ENCODE measurements at regions not wholly inside any gene's neighbourhood (a gene's known extent, or its start where the extent isn't known, plus 50 kb on each side); places are given as distances from the start of the nearest gene placed in this dataset.

GRCh38 chr5:173790836-173791546 is 97.2 kb upstream of the CPEB4 start:
- H3K36me3 ChIP-seq: no peaks in the 10 kb centered on the region
- no peak overlapping the region for H3K27ac ChIP-seq
- H3K27me3 ChIP-seq: no peaks in the 10 kb centered on the region
- no peak overlapping the region for H3K4me3 ChIP-seq
- no peak for TF ChIP-seq POLR2A (IDR thresholded peaks at IDR 0.05)
- no peak for TF ChIP-seq POLR2AphosphoS5 (IDR thresholded peaks at IDR 0.05)
- TF ChIP-seq EP300 (IDR thresholded peaks at IDR 0.05): no peak
- TF ChIP-seq, protein P1, sequence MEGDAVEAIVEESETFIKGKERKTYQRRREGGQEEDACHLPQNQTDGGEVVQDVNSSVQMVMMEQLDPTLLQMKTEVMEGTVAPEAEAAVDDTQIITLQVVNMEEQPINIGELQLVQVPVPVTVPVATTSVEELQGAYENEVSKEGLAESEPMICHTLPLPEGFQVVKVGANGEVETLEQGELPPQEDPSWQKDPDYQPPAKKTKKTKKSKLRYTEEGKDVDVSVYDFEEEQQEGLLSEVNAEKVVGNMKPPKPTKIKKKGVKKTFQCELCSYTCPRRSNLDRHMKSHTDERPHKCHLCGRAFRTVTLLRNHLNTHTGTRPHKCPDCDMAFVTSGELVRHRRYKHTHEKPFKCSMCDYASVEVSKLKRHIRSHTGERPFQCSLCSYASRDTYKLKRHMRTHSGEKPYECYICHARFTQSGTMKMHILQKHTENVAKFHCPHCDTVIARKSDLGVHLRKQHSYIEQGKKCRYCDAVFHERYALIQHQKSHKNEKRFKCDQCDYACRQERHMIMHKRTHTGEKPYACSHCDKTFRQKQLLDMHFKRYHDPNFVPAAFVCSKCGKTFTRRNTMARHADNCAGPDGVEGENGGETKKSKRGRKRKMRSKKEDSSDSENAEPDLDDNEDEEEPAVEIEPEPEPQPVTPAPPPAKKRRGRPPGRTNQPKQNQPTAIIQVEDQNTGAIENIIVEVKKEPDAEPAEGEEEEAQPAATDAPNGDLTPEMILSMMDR (IDR thresholded peaks at IDR 0.05): no peak
- no peak for DNase-seq
- WGBS, 2 donors: 85 to 86% methylated on average over 13 of the region's 13 CpGs
- peaks cover 0 to 19% (median 10%) of the 10 kb centered on the region in 4 donors for H3K4me1 ChIP-seq
- no peaks in the 10 kb centered on the region for H3K9me3 ChIP-seq
- ATAC-seq (ENCODE audit: low FRiP score in 2 of 2): no peak

GRCh38 chr5:173791878-173792277 is 96.3 kb upstream of the CPEB4 start:
- no peak for DNase-seq
- Histone ChIP-seq H3K27ac (no peak overlapping the region), H3K27me3 (no peaks in the 10 kb centered on the region), H3K36me3 (no peaks in the 10 kb centered on the region), H3K4me1 (peaks cover 0 to 19% (median 10%) of the 10 kb centered on the region in 4 donors), H3K4me3 (no peak overlapping the region), H3K9me3 (no peaks in the 10 kb centered on the region)
- WGBS, 2 donors: 97 to 98% methylated on average over 3 of the region's 3 CpGs
- no peak for TF ChIP-seq POLR2A (IDR thresholded peaks at IDR 0.05)
- TF ChIP-seq, protein P1 (IDR thresholded peaks at IDR 0.05): no peak
- ATAC-seq (ENCODE audit: low FRiP score in 2 of 2): no peak

DNA sequence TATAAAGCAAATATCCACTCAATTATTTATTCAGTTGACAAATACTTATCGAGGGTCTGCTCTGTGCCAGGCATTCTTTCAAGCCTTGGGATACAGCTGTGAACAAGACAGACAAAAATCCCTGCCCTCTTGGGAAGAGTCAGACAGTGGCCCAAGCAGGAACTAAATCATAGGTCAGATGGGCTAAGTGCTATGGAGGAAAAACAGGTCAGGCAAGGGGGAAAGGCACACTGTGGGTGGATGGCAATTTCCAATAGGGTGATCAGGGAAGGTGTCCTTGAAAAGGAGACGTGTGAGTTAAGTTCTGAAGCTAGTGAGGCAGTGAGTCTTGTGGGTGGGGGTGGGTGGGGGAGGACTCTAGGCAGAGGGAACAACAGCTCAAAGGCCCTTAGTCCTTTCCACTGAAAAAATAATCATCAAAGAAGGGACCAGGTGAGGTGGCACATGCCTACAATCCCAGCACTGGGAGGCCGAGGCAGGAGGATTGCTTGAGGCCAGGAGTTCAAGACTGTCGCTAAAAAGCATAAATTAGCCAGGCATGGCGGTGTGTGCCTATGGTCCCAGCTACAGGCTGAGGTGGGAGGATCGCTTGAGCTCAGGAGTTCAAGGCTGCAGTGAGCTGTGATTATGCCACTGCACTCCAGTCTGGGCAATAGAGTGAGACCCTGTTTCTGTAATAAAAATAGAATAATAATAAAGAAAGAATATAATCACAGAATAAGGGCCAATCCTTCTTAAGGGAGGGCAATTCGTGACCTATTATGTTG is 95.2 kb upstream of the CPEB4 start:
- Histone ChIP-seq H3K27me3 (no peaks in the 10 kb centered on the region), H3K4me3 (no peak overlapping the region), H3K27ac (no peak overlapping the region), H3K36me3 (no peaks in the 10 kb centered on the region), H3K4me1 (peaks cover 0 to 19% (median 10%) of the 10 kb centered on the region in 4 donors), H3K9me3 (no peaks in the 10 kb centered on the region)
- TF ChIP-seq POLR2AphosphoS5 (IDR thresholded peaks at IDR 0.05) (no peak), POLR2A (IDR thresholded peaks at IDR 0.05) (no peak), EP300 (IDR thresholded peaks at IDR 0.05) (no peak)
- TF ChIP-seq, protein P1 (IDR thresholded peaks at IDR 0.05): no peak
- DNase-seq (no peak), ATAC-seq (ENCODE audit: low FRiP score in 2 of 2) (no peak)
- 85% methylated on average over 7 of the region's 7 CpGs for WGBS, 2 donors

GRCh38 chr5:173793648-173794548 is 94.3 kb upstream of the CPEB4 start:
- DNase-seq (peak in 1 of 2 donors; percentile 53), ATAC-seq (ENCODE audit: low FRiP score in 2 of 2) (peak in 1 of 2 donors; percentile 39)
- no peak overlapping the region for H3K27ac ChIP-seq
- 67 to 72% methylated on average over 14 to 16 of the region's 16 CpGs for WGBS, 2 donors
- H3K36me3 ChIP-seq: no peaks in the 10 kb centered on the region
- peaks cover 0 to 19% (median 10%) of the 10 kb centered on the region in 4 donors for H3K4me1 ChIP-seq
- H3K4me3 ChIP-seq: no peak overlapping the region
- TF ChIP-seq POLR2AphosphoS5 (IDR thresholded peaks at IDR 0.05): no peak
- TF ChIP-seq, protein P1 (IDR thresholded peaks at IDR 0.05): no peak
- no peaks in the 10 kb centered on the region for H3K9me3 ChIP-seq
- H3K27me3 ChIP-seq: no peaks in the 10 kb centered on the region

Measured in upper lobe of left lung (tissue), 6 donors.